GM21717 (cell line): ENCODE measurements at regions not wholly inside any gene's neighbourhood (a gene's known extent, or its start where the extent isn't known, plus 50 kb on each side); places are given as distances from the start of the nearest gene placed in this dataset.

Experiments
- ATAC-seq: cut with Tn5 transposase; IDR thresholded peaks from one replicate; pipeline ENCODE4 v1.9.1; 2021; ENCODE audit warnings: mild to moderate bottlenecking, moderate library complexity; ENCODE audit not compliant: unreplicated experiment

DNA sequence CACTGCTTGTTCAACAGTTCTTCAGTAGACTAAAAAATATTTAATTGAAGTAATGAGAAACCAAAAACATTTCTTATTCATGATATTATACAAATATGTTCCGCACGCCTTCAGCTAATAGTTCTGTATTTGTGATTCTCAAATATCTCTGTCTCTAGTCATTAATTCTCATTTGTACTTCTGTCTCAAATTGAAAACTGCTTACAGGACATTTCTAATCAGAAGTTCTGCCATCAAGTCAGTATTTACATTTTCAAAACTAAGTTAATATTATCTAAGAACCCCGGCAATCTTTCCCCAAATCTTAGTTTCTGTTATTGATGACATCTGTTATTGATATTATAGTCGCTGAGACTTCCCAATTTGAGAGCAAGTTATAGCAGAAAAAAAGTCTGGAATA, 78.6 kb upstream of the PGRMC2 start:
- no peak for ATAC-seq

- ATAC-seq = no peak
Observed at GRCh38 chr4:128364565-128364964, 77.0 kb upstream of the PGRMC2 start.

DNA sequence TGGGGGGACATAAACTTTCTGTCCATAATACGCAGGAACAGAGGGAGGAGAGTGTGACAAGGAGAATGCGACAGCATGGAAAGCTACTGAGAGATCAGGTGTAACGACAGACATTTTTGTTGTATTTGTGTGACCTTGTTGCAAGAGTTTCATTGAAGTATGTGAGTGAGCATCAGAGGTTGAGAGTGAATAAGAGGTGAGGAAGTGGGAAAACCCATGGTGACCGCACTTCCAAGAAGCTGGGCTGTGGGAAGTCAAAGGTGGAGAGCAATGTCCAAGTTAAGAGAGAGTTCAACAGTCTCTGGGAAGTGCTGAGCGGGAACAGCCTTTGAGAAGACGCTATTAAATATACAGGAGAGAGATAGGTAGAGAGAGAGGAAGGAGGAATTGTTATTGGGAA, 76.4 kb upstream of the PGRMC2 start:
- ATAC-seq = no peak

DNA sequence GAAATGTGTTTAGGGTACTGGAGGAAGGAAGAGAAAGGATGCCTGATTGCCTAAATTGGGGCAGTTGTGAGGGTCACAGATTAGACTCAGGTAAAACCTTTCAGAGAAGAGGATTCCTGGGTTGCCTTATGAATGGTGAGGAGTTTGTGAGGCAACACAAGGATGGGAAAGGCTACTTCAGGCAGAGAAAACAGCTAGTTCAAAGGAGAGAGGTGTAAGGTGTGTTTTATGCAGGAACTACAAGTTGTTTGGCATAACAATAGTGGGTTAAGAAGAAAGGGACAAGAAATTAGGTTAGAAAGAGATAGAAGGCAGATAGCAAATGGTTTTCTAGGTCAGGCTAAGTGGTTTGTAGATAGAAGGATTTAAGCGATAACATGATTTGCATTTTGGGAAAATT, 75.1 kb upstream of the PGRMC2 start:
- no peak for ATAC-seq

GRCh38 chr4:128359422-128359821, 71.8 kb upstream of the PGRMC2 start:
- no peak for ATAC-seq

- ATAC-seq = no peak
Observed at GRCh38 chr4:128358913-128359279, 71.3 kb upstream of the PGRMC2 start.

GRCh38 chr4:128358231-128358912, 70.8 kb upstream of the PGRMC2 start:
- ATAC-seq = no peak

DNA sequence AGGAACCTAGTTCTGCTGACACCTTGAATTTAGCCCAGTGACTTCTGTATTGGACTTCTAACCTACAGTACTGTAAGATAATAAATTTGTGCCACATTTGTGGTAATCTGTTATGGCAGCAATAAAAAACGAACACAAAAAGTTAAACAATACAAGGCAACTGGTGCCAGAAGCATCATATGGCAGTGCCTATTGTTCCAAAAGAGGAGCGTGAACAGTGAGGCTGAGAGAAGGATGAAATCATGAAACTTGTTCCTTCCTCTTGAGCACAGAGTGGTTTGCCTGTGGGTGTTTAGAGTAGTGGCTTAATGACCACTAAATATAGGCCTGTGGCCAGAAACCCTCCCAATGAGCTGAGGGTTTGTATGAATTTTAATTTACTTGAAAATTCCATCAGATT, 69.7 kb upstream of the PGRMC2 start:
- no peak for ATAC-seq

- ATAC-seq = no peak
Observed at GRCh38 chr4:128355305-128355704, 67.7 kb upstream of the PGRMC2 start.

- no peak for ATAC-seq
Observed at GRCh38 chr4:128354205-128354821, 66.7 kb upstream of the PGRMC2 start.

GRCh38 chr4:128353791-128354190, 66.2 kb upstream of the PGRMC2 start:
- ATAC-seq = no peak

- no peak for ATAC-seq
Observed at GRCh38 chr4:128351502-128351901, 63.9 kb upstream of the PGRMC2 start.

DNA sequence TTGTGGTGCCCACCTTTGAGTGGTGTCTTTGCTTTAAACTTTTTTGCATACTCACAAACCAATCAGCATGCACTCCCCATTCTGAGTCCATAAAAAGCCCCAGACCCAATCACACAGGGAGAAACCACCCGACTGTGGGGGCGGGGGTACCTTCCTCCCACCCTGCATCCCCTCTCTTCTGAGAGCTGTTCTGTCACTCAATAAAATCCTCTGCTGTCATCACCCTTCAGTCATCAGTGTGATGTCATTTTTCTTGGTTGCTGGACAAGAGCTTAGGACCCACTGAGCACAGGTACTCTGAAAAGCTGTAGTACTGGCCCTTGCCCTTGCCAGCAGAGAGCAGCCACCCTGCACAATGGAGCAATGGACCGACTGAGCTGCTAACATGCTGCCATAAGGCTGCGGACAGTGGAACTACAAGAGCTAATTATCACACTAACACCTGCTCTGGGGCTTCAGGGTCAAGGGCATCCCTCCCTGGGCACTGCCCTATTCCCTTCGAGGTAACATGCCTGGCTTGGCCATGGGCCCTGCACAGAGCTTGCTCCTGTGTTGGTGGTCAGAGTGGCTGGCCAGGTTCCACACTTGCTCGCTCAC, 62.9 kb upstream of the PGRMC2 start:
- no peak for ATAC-seq

DNA sequence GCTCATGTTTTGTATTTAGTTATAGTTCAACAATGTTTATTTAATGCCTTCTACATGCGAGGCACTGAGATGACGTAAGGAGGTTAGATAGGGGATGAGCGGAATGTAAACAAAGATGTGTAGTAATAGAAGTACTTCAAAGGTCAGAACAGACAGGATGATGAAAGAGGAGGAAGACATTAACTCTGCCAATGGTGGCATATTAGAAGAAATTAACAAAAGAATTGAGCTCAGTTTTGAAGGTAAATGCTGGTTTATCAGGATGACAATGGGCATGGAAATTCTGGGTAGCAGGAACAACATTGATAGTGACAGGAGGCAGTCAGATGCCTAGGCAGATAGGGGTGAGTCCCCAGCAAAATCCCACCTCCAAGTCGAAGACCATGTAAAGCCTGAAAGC, 62.3 kb upstream of the PGRMC2 start:
- ATAC-seq = no peak

- no peak for ATAC-seq
Observed at GRCh38 chr4:128347930-128348660, 60.5 kb upstream of the PGRMC2 start.

DNA sequence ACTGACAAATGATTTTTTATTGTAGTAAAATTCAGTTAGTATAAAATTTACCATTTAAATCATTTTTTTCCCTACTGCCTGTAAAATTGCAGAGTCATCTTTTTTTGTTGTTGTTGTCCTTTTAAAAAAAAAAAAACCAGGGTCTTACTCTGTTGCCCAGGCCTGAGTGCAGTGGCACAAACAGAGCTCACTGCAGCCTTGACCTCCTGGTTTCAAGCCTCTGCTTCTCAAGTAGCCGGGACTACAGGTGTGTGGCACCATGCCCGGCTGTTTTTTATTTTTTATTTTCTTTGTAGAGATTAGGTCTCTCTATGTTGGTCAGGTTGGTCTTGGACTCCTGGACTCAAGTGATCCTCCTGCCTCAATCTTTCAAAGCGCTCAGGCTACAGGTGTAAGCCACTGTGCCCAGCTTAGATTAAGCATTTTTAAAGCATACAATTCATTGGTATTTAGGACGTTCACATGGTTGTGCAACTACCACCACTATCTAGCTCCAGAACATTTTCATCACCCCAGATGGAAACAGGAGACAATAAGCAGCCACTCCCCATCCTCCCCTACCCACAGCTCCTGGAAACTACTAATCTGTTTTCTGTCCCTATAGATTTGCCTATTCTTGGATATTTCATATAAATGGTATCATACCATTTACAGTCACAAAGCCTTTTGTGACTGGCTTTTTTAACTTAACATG, 59.7 kb upstream of the PGRMC2 start:
- no peak for ATAC-seq

DNA sequence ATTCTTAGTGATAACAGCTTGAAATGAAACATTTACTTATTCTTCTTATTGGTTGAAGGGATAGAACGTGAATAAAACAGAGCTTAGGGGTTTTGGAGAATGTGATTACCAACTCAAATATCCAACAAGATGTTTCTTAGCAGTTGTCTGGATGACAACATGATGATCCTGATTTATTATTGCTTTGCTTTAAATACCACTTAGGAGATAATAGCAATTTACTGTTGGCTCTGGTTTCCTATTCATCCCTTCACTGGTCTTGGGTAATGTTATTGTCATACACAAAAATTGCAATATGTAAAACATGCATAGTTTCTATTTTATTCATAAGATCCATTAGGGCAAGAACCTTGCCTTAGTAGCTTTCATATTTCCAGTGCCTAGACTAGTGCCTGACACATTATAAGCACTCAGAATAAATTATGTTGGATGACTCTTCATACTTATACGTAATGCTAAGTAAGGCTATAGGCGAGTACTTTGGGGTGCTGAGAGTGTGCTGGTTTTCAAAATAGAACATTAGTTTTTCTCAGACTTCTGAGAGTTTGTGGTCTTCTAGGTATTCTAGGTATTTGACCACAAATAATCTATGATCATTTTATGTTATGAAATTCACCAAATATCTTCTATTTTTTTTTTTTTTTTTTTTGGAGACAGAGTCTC, 58.6 kb upstream of the PGRMC2 start:
- no peak for ATAC-seq

- ATAC-seq = no peak
Observed at GRCh38 chr4:128345650-128346049, 58.0 kb upstream of the PGRMC2 start.

DNA sequence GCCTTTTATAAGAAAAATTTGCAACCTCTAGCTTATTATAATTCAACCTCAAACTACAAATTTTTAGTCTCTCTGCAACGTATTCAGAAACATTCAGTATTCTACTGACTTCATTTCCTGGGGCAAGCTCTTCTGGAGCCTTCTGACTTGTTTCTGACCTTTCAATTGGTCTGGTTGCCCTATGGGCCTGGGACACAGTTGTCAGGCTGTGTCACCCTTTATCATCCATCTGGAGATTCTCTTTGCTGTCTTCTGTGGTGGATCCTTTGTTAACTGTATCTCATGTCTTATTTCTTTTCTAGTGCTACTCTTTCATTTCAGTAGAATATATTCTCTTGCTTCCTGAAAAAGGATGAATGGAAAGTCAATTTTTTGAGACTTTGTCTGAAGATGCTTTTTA, 55.1 kb upstream of the PGRMC2 start:
- ATAC-seq = no peak

DNA sequence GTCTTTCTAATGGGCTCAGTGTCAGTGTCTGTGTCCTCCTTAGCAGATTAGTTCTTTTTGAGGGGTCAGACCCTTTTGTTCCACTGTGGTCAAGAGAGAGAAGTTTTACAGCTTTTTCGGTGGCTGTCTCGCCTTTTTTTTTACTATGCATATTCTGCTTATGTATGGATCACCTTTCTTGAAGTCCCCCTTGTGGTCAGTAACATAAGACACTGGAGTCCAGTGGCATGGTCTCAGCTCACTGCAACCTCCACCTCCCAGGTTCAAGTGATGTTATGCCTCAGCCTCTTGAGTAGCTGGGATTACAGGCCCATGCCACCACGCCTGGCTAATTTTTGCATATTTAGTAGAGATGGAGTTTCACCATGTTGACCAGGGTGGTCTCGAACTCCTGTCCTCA, 54.0 kb upstream of the PGRMC2 start:
- no peak for ATAC-seq
